VCaP (cell line): ENCODE measurements at regions not wholly inside any gene's neighbourhood (a gene's known extent, or its start where the extent isn't known, plus 50 kb on each side); places are given as distances from the start of the nearest gene placed in this dataset.

Experiments used
- H3K27ac ChIP-seq: fragments of 450-650 bp; 2 replicates; pipeline ENCODE4 v1.5.1; 2017
- TF ChIP-seq, protein P1 (sequence below): fragments of 450-650 bp; conservative IDR thresholded peaks from 2 replicates; pipeline ENCODE4 v1.5.1; 2017; ENCODE audit warnings: mild to moderate bottlenecking, moderate library complexity

DNA sequence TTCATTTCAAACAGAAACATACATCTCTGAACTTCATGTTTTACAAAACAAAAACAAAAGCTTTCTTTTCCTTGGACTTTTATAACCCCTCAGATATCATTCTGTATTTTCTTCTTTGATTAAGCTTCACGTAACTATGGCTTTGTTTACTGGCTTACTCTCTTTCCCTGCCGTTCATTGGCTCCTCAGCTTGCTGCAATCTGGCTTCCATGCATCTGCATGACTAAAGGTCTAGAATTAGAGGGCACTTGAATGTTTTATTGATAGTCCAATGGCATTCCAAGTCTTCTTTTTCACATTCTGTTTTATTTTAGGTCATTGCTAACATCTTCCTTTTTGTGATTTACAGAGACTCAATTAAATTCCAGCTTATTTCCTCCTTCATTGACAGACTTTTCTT lies 487.6 kb downstream of the GRXCR1 start:
- H3K27ac ChIP-seq = no peak overlapping the region
- TF ChIP-seq, protein P1, sequence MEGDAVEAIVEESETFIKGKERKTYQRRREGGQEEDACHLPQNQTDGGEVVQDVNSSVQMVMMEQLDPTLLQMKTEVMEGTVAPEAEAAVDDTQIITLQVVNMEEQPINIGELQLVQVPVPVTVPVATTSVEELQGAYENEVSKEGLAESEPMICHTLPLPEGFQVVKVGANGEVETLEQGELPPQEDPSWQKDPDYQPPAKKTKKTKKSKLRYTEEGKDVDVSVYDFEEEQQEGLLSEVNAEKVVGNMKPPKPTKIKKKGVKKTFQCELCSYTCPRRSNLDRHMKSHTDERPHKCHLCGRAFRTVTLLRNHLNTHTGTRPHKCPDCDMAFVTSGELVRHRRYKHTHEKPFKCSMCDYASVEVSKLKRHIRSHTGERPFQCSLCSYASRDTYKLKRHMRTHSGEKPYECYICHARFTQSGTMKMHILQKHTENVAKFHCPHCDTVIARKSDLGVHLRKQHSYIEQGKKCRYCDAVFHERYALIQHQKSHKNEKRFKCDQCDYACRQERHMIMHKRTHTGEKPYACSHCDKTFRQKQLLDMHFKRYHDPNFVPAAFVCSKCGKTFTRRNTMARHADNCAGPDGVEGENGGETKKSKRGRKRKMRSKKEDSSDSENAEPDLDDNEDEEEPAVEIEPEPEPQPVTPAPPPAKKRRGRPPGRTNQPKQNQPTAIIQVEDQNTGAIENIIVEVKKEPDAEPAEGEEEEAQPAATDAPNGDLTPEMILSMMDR = no peak

DNA sequence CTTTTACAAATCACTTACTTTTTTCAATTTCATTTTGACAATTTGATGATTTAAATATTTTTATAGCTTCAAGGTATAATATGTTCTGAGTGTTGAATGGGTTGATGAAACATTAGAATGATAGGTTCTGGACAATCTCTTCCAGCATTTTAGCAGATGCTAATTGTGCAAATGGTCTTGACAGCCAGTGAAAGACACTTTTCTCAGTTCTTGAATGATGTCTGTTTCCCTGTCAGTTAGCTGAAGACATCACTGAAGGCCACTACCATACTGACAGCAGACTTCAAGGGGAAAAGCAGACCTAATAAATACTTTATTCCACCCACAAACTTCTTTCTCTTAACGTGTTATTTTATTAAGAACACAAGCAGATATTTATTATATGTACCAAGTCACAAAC lies 498.6 kb downstream of the GRXCR1 start:
- no peak overlapping the region for H3K27ac ChIP-seq
- TF ChIP-seq, protein P1 = no peak

DNA sequence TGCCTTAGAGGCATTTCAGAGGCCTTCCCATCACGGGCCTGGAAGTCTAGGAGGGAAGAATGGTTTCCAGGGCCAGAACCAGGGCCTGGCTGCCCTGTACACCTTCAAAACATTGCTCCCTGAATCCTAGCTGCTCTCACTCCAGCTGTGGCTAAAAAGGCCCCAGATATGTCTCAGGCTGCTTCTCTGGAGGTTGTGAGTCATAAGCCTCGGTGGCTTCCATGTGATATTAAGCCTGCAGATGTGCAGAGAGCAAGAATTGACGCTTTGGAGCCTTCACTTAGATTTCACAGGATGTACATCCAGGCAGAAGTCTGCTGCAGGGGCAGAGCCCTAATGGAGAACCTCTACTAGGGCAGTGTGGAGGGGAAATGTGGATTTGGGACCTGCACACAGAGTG lies 502.5 kb downstream of the GRXCR1 start:
- TF ChIP-seq, protein P1 = no peak
- H3K27ac ChIP-seq = no peak overlapping the region

DNA sequence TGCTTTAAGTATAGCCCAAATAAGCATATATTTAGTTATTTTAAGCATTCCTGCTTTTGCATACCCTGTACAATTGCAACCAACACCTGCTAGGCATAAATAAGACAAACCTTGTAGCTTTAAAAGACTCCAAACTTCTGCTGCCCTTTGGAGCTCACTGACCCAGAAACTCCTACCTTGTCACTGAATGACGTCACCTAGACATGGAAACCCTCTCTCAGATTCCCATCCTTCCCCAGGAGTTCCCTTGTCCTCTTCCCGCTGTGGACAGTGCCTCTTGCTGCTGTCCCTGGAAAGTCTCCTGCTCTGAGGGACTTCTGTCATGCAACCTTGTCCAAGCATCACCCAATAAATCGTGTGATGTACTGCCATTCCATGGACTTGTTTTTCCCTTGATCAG lies 507.2 kb downstream of the GRXCR1 start:
- TF ChIP-seq, protein P1 = no peak
- H3K27ac ChIP-seq = no peak overlapping the region

DNA sequence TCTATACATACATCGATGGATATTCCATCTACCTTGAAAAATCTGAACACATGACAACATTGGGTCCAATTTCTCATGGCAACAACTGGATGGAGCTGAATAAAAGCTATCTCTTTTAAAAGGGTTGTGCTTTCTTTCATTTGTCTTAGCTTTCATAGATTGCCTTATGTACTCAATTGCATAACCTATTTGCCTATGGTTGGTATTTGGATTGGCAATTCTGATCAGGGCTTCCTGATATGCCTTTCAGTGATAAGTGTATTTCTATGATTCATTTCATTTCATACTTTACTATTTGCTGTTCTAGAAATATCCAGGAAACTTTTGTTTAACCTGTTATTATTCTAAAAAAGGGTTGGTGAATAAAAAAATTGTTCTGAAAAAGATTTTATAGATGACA lies 509.9 kb downstream of the GRXCR1 start:
- no peak overlapping the region for H3K27ac ChIP-seq
- TF ChIP-seq, protein P1 = no peak

DNA sequence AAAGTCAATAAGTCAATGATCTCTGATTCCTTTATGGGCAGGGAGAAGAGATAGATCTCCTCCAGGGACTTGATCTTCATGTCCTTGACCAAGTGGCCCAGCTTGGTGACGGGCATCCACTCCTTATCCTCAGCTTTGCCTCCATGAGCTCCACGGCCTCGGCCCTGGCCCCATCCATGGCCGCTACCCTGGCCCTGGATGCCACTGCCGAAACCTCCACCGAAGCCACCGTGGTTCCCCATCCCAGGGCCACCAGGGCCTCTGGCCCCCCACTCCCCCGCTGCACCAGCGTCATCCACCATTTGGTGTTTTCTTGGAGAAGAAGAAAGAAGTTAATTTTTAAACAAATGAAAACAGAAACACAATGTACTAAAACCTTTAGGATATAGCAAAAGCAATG lies 518.1 kb downstream of the GRXCR1 start:
- H3K27ac ChIP-seq = no peak overlapping the region
- TF ChIP-seq, protein P1 = no peak

DNA sequence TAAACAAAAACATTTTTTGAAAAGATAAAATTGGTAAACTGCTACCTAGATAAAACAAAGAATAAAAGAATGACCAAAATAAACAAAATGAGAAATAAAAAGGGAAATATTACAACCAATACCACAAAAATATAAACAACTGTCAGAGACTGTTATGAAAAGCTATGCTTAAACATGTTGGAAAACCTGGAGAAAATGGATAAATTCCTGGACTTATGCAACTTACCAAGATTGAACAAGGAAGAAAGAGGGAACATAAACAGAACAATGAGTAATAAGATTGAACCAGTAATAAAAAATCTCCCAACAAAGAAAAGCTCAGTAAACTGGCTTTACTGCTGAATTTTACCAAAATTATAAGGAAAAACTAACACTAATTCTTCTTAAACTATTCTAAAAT lies 518.7 kb downstream of the GRXCR1 start:
- no peak overlapping the region for H3K27ac ChIP-seq

More for the DNA sequence above, 518.7 kb downstream of the GRXCR1 start:
- TF ChIP-seq, protein P1 = no peak
